GM23248 (cell line): ENCODE measurements at regions not wholly inside any gene's neighbourhood (a gene's known extent, or its start where the extent isn't known, plus 50 kb on each side); places are given as distances from the start of the nearest gene placed in this dataset.

Experiments
- DNase-seq: peaks from one replicate; pipeline ENCODE4 v3.0.0-alpha.2; 2015
- H2AFZ ChIP-seq: fragments of 200-600 bp; sonication (generic); 2 replicates; pipeline ENCODE4 v1.6.1; 2016; ENCODE audit warnings: antibody characterized with exemption
- H3F3A ChIP-seq: fragments of 200-600 bp; sonication (generic); 2 replicates; pipeline ENCODE4 v1.6.1; 2016; ENCODE audit warnings: mild to moderate bottlenecking, antibody characterized with exemption, mixed run types; ENCODE audit not compliant: insufficient read depth
- H3K27ac ChIP-seq: fragments of 200-600 bp; sonication (generic); 2 replicates; pipeline ENCODE4 v1.5.1; 2016; ENCODE audit warnings: mild to moderate bottlenecking
- H3K27me3 ChIP-seq: fragments of 200-600 bp; sonication (generic); replicated peaks from 2 replicates; pipeline ENCODE4 v1.6.1; 2016; ENCODE audit warnings: mild to moderate bottlenecking; ENCODE audit not compliant: insufficient read depth
- H3K36me3 ChIP-seq: fragments of 200-600 bp; sonication (generic); 2 replicates; pipeline ENCODE4 v1.6.1; 2016; ENCODE audit warnings: low read depth, mild to moderate bottlenecking
- H3K4me1 ChIP-seq: fragments of 200-600 bp; sonication (generic); 2 replicates; pipeline ENCODE4 v1.6.1; 2016; ENCODE audit warnings: mild to moderate bottlenecking; ENCODE audit not compliant: insufficient read depth
- H3K4me2 ChIP-seq: fragments of 200-600 bp; sonication (generic); one replicate; pipeline ENCODE4 v1.6.1; 2016; ENCODE audit warnings: mild to moderate bottlenecking; ENCODE audit not compliant: unreplicated experiment
- H3K4me3 ChIP-seq: fragments of 200-600 bp; sonication (generic); 2 replicates; pipeline ENCODE4 v1.5.1; 2016; ENCODE audit warnings: mild to moderate bottlenecking
- H3K79me2 ChIP-seq: fragments of 200-600 bp; sonication (generic); 2 replicates; pipeline ENCODE4 v1.6.1; 2016; ENCODE audit warnings: mild to moderate bottlenecking; ENCODE audit not compliant: insufficient read depth
- H3K9ac ChIP-seq: fragments of 200-600 bp; sonication (generic); 2 replicates; pipeline ENCODE4 v1.6.1; 2016; ENCODE audit warnings: mild to moderate bottlenecking
- H3K9me2 ChIP-seq: fragments of 200-600 bp; sonication (generic); 2 replicates; pipeline ENCODE4 v1.6.1; 2016; ENCODE audit warnings: mixed run types, mild to moderate bottlenecking, moderate library complexity; ENCODE audit not compliant: insufficient read depth
- H3K9me3 ChIP-seq: fragments of 200-600 bp; sonication (generic); one replicate; pipeline ENCODE4 v1.6.1; 2017; ENCODE audit warnings: low read depth
- H4K20me1 ChIP-seq: fragments of 200-600 bp; sonication (generic); 2 replicates; pipeline ENCODE4 v1.6.0; 2016; ENCODE audit not compliant: insufficient read depth
- EZH2 ChIP-seq: fragments of 200-600 bp; sonication (generic); IDR thresholded peaks from 2 replicates; pipeline ENCODE4 v1.6.1; 2018; ENCODE audit warnings: antibody characterized with exemption, mild to moderate bottlenecking; ENCODE audit not compliant: insufficient read depth, poor library complexity, severe bottlenecking
- EZH2phosphoT487 ChIP-seq: fragments of 200-600 bp; sonication (generic); IDR thresholded peaks from 2 replicates; pipeline ENCODE4 v1.6.1; 2018; ENCODE audit warnings: antibody characterized with exemption, moderate library complexity, mild to moderate bottlenecking, low read depth; ENCODE audit not compliant: insufficient read depth
- WGBS, 2 experiments: methylation state at CpG; one replicate each; pipeline ENCODE4 v1.1.6; 2015 to 2017; ENCODE audit warnings: low lambda C conversion rate in 2 of 2, low coverage in 1 of 2; ENCODE audit errors: missing lambda C conversion rate in 2 of 2; 5-methylcytosine and 5-hydroxymethylcytosine counted together
- in situ Hi-C: fragments of 300-500 bp; cut with MboI; formaldehyde crosslinking; loops from 2 replicates; pipeline ENCODE4 v1.15.0; 2020

- no peak for DNase-seq
- Histone ChIP-seq H3K79me2 (no peaks in the 10 kb centered on the region), H3K9me3 (no peaks in the 10 kb centered on the region), H3K4me2 (no peak overlapping the region), H3K9ac (no peak overlapping the region), H3K4me3 (no peak overlapping the region), H3K36me3 (no peaks in the 10 kb centered on the region), H2AFZ (no peak overlapping the region), H3F3A (no peaks in the 10 kb centered on the region), H3K27me3 (no peaks in the 10 kb centered on the region), H3K9me2 (no peaks in the 10 kb centered on the region), H3K4me1 (no peaks in the 10 kb centered on the region), H3K27ac (no peak overlapping the region), H4K20me1 (no peaks in the 10 kb centered on the region)
- in situ Hi-C loops, result no loop called here
- WGBS, 2 experiments, result 58 to 66% methylated on average over 5 of the region's 5 CpGs
- TF ChIP-seq EZH2, result no peak
- no peak for TF ChIP-seq EZH2phosphoT487
Measured at GRCh38 chr12:102728506-102729242, 188.4 kb downstream of the PAH start.

DNA sequence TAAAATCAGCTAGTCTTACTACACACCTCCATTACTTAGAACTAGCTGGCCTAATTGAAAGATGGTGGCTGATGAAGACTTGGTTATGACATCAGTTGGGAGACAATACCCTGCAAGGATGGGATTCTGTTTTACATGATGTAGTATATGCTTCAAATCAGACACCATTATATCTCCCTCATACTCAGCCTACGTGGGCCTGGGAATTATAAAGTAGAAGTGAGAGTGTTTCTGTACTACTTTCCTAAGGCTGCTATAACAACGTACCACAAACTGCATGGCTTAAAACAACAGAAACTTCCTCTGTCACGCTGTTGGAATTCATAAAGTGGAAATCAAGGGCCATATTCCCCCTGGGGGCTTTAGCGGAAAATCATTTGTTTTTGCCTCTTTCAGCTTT, 190.4 kb downstream of the PAH start:
- H2AFZ ChIP-seq, result no peak overlapping the region
- H3K79me2 ChIP-seq, result no peaks in the 10 kb centered on the region
- H3K27me3 ChIP-seq, result no peaks in the 10 kb centered on the region
- no peak overlapping the region for H3K4me3 ChIP-seq
- H3K36me3 ChIP-seq, result no peaks in the 10 kb centered on the region
- H4K20me1 ChIP-seq, result no peaks in the 10 kb centered on the region
- no peak overlapping the region for H3K27ac ChIP-seq
- no peaks in the 10 kb centered on the region for H3K9me3 ChIP-seq
- H3K9me2 ChIP-seq, result no peaks in the 10 kb centered on the region
- no peak for DNase-seq
- H3F3A ChIP-seq, result no peaks in the 10 kb centered on the region
- H3K9ac ChIP-seq, result no peak overlapping the region
- no peaks in the 10 kb centered on the region for H3K4me1 ChIP-seq
- in situ Hi-C loops, result no loop called here
- TF ChIP-seq EZH2 (no peak), EZH2phosphoT487 (no peak)
- 38 to 45% methylated on average over 4 of the region's 4 CpGs for WGBS, 2 experiments
- H3K4me2 ChIP-seq, result no peak overlapping the region

- Histone ChIP-seq H4K20me1 (no peaks in the 10 kb centered on the region), H3K9me3 (no peaks in the 10 kb centered on the region), H3K27me3 (no peaks in the 10 kb centered on the region), H3K27ac (no peak overlapping the region), H3K9me2 (no peaks in the 10 kb centered on the region), H3K9ac (no peak overlapping the region), H3F3A (no peaks in the 10 kb centered on the region), H2AFZ (no peak overlapping the region), H3K79me2 (no peaks in the 10 kb centered on the region), H3K4me1 (no peaks in the 10 kb centered on the region), H3K36me3 (no peaks in the 10 kb centered on the region), H3K4me3 (no peak overlapping the region), H3K4me2 (no peak overlapping the region)
- 74 to 77% methylated on average over 2 of the region's 2 CpGs for WGBS, 2 experiments
- TF ChIP-seq EZH2phosphoT487, result no peak
- no peak for TF ChIP-seq EZH2
- in situ Hi-C loops, result no loop called here
- DNase-seq, result no peak
Measured at GRCh38 chr12:102722147-102722546, 194.9 kb downstream of the PAH start.

DNA sequence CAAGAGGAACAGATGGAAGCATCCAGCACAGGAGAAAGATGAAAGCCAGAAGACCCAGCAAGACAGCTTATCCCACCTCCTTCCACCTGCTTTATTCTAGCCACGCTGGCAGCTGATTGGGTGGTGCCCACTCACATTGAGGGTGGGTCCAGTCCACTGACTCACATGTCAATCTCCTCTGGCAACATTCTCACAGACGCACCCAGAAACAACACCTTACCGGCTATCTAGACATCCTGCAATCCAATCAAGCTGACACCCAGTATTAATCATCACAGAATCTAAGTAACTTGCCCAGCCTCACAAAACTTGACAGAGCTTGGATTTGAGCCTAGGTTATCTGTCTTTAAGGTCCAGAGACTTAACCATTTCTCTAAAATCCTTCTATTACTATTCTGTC, 208.9 kb downstream of the PAH start:
- H3K9me3 ChIP-seq, result no peaks in the 10 kb centered on the region
- 28 to 40% methylated on average over 3 of the region's 3 CpGs for WGBS, 2 experiments
- H3K36me3 ChIP-seq, result no peaks in the 10 kb centered on the region
- H3K4me2 ChIP-seq, result no peak overlapping the region
- H3K9me2 ChIP-seq, result no peaks in the 10 kb centered on the region
- no peak overlapping the region for H3K27ac ChIP-seq
- H3K4me3 ChIP-seq, result no peak overlapping the region
- H4K20me1 ChIP-seq, result no peaks in the 10 kb centered on the region
- TF ChIP-seq EZH2 (no peak), EZH2phosphoT487 (no peak)
- in situ Hi-C loops, result no loop called here
- H3K4me1 ChIP-seq, result no peaks in the 10 kb centered on the region
- 0 out of 2 replicates have a peak, but pooled peaks cover 3% of the 10 kb centered on the region for H3K27me3 ChIP-seq
- H2AFZ ChIP-seq, result no peak overlapping the region
- DNase-seq, result no peak
- no peak overlapping the region for H3K9ac ChIP-seq
- H3F3A ChIP-seq, result no peaks in the 10 kb centered on the region
- H3K79me2 ChIP-seq, result no peaks in the 10 kb centered on the region
